NOMO-1 treated with DMSO at 0.1 percent for 48 hours (cell line): ENCODE measurements at regions not wholly inside any gene's neighbourhood (a gene's known extent, or its start where the extent isn't known, plus 50 kb on each side); places are given as distances from the start of the nearest gene placed in this dataset.

Experiments used
- DNase-seq: peaks from one replicate; lab custom pipeline; 2025; ENCODE audit not compliant: unreplicated experiment; lab: John Stamatoyannopoulos, UW

DNA sequence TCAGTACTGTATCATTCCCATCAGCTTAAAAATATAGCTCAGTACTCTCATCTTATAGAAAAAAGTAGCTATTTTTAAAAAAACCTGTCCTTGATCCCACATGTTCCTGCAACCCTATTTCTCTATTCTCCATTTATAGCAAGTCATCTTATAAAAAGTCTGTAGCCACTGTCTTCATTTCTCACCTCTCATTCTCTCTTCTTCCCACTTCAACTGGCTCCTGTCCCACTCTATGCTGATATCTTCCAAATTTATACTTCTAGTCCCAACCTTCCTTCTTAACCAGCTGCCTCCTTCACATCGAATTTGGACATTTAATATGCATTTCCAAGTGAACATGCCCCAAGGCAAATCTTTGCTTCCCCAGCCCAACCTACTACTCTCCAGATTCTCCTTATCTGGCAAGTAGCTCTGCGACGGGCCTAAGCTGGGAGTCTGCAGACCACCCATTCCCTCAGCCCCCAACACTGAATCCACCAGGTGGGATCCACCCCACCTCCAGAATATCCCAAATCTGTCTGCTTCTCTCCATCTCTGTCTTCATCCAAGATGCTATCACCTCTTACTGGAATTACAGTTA, 52.0 kb upstream of the TANC2 start:
- DNase-seq: no peak

DNA sequence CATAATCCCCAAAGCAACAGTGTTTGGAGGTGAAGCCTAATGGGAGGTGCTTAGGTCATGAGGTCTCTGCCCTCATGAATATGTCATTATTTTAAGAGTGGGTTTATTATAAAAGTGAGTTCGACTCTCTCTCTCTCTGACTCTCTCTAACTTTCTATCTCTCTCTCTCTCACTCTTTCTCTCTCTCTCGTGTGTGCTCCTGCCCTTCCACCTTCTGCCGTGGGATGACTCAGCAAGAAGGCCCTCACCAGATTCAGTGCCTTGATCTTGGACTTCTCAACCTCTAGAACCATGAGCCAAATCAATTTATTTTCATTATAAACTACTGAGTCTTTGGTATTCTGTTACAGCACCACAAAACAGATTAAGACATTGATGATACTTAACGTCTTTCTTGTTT, 53.7 kb upstream of the TANC2 start:
- no peak for DNase-seq

DNA sequence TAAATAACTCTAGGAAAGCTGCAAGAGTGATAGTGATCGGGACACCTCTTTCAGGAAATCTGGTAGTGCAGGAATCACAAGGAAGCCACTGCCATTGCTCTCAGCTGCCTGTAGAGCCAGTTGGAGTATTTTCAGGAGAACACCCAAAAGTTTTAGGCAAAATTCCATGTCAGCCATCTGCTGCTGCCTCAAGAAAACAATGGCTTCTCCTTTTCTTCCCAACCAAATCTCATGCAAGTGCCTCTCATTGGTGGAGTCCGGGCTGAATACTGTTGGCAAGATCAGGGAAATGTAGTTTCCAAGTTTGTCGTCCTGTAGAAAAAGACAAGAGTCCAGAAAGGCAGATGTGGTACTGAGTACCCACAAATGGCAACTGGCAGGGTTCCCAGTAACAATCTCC, 54.9 kb upstream of the TANC2 start:
- DNase-seq: no peak

DNA sequence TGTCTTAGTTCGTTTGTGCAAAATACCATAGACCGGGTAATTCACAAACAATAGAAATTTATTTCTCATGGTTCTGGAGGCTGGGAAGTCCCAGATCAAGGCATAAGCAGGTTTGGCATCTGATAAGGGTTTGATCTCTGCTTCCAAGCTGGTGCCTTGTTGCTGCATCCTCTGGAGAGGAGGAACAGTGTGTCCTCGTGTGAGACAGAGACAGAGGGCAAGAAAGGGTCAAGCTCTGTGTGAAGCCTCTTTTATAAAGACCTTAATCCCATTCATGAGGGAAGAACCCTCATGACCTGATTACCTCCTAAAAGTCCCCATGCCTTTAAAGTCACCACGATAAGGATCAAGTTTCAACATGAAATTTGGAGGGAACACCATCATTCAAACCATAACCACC, 55.8 kb upstream of the TANC2 start:
- DNase-seq: no peak

DNA sequence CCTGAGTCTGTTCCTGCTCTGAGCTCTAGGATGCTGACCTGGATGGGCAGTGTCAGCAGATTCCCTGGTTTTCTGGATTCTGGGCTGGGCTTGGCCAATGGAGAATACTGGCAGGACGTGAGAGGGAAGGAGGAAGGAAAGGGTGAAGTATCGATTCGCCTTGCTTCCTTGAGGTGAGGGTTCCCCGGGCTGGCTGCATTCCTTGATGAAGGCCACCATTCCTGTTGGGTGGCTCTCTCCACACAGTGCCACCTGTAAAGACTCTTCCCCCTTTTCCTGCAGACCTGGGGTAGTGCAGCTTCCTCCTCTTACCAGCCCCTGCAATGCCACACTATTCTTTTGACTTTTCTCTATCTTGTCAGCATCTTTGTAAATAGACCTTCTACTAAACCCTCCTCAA, 58.1 kb upstream of the TANC2 start:
- DNase-seq: no peak

DNA sequence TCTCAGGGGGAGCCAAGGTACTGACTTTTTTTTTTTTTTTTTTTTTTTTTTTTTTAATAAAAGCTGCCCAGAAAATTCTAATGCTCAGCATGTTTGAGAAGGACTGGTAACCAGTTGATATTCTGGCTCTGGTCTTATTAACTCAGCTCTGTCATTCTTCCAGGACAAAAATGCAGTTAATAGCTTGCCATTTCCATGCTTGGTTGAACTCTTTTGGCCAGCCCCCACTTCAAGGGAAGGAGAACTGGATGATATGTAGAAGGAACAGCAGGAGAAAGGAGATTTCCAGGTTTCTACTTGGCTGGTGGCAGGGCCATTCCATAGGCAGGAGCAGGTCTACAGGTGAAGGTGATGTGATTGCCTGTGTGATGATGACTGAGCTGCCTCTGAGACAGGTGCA, 59.2 kb upstream of the TANC2 start:
- no peak for DNase-seq

DNA sequence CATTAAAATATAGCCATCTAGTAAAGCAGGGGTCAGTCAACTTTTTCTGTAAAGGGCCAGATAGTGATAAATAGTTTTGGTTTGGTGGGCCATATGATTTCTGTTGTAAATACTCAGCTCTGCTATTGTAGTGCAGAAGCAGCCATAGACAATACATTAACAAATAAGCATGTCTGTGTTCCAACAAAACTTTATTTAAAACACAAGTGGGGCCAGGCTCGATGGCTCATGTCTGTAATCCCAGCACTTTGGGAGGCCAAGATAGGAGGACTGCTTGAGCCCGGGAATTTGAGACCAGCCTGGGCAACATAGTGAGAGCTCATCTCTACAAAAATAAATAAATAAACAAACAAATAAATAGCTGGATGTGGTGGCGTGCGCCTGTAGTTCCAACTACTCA, 60.8 kb upstream of the TANC2 start:
- DNase-seq: no peak

DNA sequence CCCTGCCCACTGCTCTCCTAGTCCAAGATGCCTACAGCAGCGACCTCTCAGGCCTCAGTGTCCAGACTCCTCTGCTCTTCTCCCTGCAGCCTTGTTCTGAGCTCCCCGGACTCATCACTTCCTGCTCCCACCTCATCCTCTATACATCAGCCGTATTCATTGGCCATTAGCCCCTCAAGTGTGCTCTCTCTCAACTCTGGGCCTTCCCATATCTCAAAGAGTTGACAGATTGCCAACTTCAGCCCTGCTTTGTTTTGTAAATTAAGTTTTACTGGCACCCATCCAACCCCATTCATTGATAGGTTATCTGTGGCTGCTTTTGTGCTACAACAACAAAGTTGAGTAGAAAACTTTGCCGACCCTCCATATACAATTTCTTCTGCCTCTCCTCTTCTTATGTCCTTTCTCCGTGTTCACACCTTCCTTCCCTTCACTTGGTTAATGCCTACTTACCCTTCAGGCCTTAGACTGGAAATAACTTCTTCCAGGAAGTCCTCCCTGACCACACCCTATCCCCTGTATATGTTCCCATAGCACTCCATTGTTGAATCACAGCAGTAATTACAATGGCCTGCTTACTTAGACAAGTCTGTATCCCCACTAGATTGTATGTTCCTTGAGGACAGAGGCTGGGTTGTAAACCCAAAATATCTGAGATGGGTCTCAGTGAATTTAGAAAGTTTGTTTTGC, 63.4 kb upstream of the TANC2 start:
- DNase-seq: no peak

DNA sequence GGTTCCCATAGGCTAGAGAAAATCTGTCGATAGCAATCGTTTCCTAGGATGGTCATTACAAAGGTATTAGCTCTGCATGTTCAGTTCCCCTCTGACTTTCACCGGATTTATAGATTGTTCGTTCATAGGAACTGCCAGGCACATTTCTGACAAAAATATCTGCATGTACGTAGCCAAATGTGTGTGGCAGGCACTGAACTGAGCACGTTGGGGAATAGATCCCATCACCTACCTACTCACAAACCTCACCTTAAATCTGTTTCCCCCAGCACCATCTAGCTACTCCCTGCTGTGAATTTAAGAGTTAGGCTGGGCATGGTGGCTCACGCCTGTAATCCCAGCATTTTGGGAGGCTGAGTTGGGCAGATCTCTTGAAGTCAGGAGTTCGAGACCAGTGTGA, 64.5 kb upstream of the TANC2 start:
- DNase-seq: no peak

DNA sequence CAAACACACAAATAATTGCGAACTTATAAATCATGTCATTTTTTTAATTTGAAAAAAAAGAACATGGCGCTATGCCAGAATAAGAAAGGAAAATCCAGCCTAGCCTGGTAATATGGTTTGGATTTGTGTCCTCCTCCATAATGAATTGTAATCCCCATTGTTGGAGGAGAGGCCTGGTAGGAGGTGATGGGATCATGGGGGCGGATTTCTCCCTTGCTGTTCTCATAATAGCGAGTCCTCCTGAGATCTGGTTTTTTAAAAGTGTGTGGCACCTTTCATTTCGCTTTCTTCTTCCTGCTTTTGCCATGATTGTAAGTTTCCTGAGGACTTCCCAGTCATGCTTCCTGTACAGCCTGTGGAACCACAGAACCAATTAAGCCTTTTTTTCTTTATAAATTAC, 65.9 kb upstream of the TANC2 start:
- no peak for DNase-seq

DNA sequence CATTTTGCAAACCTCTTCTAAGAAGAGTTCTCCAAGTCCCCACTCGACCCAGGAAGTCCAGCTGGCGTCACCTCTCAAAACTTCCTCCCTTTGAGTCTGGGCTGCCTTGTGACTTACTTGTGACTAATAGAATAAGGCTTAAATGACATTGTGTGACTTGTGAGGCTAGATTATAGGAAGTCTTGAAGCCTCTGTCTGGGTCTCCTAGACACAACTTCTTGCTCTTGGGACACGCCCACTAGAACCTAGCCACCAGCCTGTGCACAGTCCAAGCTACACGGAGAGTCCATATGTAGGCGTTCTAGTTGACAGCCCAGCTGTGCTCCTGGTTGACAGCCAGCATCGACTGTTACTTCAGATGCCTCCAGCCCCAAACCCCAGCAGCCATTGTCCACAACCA, 66.7 kb upstream of the TANC2 start:
- peak; percentile 5 for DNase-seq

DNA sequence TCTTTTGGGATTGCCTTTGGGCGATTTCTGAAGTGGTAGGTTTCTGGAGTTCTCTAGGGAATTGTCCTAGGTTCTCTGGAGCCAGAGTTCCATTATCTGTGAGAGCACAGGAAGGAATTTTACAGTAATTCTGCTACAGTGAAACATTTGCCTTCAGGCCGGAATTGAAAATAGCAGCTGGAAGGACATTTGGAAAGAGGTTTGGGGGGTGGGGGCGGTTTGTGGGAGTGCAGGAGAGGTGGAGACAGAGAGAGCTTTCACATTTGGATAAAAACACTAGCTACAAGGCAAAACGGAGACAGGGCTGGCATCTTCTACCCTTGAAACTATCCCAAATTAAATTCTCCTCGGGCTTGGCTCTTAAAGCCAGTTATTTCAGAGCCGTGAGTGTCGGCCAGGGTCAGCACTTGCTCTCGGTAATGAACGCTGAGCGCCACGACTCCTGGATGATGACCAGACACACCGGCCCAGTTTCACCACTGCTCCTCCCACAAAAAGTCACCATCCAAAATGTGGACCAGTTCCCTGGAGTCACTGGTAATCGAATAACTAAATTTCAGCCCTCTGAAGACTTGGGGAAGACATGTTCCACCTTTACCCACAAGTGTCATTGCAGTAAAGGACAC, 67.7 kb upstream of the TANC2 start:
- DNase-seq: no peak

DNA sequence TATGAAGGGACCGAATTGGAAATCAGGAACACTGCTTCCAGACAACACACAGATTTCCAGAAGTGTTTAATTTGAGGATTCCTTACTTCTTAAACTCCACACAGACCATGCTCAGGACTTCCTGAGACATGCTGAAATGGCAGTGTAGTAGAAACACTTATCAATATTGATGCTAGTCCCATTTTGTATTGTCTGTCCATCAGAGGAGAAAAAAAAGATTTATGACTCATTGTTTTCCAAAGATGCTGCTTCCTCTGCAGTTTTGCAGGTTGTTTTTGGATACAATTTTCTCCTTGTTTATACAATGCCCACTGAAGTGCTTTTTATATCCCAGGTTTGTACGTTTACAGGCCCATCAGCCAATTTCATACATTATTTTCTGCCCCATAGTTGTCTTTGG, 68.3 kb upstream of the TANC2 start:
- no peak for DNase-seq

DNA sequence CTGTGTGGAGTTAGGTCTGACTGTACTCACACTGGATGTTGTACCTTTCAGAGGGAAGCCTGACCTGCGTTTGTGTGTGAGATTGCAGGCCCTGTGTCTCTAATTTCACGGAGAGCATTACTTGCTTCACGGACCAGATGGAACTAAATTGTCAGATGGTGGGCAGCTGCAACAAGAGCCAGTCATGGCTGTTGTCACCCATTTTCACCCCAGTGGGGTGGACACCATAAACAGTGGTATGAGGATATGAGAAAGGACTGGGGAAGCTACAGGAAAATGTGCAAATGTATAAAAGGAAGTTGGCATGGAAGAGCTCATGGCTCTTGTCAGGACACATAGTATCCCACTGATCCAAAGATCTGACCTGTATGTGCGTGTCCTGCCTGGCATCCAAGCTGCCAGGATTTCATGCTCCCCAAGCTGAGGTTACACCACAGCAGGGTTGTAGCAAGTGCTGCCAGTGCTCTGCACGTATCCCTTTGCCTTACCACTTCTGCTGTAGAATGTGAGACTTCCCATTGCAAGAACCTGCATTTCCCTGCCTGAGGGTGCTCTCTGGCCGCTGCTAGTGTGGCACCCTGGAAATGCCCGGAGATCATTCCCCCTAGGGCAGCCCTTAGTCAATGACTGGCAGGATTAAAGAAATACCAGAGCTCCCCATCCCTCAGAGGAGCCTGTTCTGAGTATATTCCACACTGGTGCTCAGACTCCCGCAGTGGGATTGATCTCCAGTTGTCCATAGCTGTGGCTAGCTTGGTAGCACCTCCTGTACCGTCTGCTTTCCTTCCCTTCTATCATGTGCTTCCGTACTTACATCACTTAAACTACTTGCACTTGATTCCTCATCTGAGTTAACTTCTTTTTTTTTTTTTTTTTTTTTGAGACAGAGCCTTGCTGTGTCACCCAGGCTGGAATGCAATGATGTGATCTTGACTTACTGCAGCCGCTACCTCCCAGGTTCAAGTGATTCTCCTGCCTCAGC, 70.4 kb upstream of the TANC2 start:
- peak; percentile 53 for DNase-seq

DNA sequence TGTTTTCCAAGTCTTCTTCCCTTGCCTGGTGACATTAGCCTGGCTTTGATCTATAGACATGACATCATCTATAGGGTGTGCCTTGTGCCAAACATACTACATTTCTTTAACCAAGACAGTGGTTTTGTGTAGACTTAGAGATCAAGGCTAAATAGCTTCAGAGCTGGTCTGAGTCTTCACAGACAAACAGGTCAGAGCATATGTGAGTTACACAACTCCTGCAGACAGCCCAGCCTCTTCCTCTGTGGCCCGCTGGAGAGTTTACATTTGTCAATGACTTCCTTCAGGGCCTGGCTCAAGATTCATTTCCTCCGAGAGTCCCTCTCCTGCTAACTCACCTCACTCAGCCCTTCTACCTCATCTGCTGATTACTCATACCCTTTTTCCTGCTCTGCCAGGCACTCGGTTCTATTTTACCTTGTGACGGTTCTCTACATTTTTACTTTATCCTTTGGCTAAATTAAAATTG, 73.1 kb upstream of the TANC2 start:
- DNase-seq: peak; percentile 95

DNA sequence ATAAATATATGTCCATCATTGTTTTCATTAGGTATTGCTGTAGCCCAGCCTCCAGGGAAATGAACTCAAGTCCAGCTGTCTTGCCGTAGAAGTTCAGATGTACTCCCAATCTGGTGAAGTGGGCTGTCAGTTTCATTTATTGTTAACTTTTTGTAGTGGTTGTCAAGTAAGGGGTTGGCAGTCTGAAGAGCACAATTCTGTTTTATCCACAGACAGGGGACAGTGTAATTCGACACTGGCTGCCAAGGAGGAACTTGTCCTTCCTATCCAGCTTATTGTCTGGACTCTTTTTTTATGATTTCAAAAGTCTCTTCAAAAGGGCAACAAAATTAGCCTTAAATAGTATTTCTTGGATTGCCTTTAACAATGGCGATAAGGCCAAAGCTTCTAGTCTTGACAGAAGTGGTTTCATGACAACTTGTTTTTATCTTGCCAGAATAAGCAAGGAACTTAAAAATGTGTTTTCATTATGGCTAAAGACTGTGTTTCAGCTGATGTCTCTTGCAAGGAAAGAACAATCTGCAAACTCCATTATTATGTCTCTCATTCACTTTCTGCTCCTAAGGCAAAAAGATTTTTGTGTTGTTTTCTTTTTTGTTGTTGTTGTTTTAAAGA, 73.9 kb upstream of the TANC2 start:
- peak; percentile 26 for DNase-seq

DNA sequence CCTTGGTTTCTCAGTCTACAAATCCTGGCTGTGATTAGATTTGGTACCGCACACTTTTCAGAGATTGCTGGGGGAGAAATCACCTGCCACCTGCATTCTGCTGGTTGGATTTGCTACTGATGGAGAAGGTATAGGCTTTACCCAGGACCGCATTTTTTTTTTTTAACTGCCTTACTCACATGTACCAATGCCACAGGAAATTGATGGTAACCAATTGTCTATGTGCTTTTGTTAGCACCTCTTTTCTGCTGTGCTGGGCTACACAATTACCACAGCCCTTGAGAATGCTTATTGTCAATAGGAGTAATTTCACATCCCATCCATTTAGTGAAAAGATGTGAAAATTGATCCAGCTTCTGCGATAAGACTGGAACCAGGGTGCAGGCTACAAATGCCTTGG, 74.4 kb upstream of the TANC2 start:
- DNase-seq: no peak

DNA sequence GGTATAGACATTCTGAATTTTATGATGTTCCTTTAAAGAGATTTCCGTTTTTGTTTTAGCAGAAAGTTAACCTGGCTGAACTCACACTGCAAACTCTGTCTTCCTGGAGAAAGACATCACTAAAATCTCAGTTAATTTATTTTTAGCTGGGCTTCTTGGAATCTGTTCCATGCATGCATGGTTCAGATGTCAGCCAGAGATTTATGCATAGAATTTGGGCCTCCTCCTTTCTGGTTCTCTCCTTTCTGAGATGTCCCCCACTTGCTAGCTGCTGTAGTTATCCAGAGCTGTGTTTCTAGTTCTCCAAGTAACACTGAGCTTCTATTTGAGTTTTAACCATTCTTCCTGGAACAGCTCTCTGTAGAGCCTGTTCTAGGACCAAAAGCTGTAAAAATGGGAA, 77.3 kb upstream of the TANC2 start:
- DNase-seq: no peak

DNA sequence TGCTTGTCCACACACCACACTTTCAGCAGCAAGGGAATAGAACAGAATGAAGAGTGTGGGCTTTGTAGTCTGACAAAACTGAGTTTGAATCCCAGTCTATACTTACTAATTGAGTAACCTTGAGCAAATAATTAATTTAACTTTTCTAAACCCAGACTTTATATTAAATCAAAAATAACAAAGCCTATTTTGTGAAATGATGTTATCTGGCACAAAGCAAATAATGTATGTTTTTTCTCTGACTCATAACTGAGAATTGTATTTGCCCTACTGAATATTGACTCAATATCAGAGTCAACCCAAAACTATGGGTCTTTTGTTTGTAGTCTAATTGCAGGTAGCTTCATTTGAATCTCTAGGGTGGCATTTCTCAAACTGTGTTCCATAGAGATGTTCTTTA, 77.9 kb upstream of the TANC2 start:
- DNase-seq: no peak

DNA sequence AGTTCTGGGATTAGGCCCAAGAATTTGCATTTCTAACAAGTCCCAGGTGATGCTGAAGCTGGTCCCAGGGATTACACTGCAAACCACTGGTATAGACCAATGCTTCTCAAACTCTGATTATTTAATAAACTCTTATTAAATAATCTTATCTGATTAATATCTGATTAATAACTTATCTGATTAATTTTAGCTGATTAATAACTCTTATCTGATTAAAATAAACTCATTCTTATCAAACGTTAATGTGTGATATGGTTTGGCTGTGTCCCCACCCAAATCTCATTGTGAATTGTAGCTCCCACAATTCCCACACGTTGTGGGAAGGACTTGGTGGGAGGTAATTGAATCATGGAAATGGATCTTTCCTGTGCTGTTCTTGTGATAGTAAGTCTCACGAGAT, 78.6 kb upstream of the TANC2 start:
- DNase-seq: no peak

DNA sequence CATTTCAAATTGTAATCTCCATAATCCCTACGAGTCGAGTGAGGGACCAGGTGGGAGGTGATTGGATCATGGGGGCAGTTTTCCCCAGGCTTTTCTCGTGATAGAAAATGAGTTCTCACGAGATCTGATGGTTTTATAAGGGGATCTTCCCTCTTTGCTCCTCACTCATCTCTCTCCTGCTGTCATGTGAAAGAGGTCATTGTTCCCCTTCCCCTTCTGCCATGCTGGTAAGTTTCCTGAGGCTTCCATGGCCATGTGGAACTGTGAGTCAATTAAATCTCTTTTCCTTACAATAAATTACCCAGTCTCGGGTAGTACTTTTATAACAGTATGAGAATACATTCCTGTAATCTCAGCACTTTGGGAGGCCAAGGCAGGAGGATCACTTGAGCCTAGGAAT, 76.7 kb upstream of the MARCHF10 start:
- no peak for DNase-seq
